Fibroblast of mammary gland (primary cell): ENCODE measurements at regions not wholly inside any gene's neighbourhood (a gene's known extent, or its start where the extent isn't known, plus 50 kb on each side); places are given as distances from the start of the nearest gene placed in this dataset.

ENCODE experiments used
- DNase-seq: peaks from one replicate; pipeline ENCODE4 v3.0.0-alpha.2; 2010; ENCODE audit warnings: low read depth
- H3K4me3 ChIP-seq: 2 replicates; pipeline ENCODE4 v1.5.1; 2011; ENCODE audit warnings: low read depth, mild to moderate bottlenecking, low read length, moderate library complexity; ENCODE audit not compliant: control insufficient read depth
- CTCF ChIP-seq: conservative IDR thresholded peaks from 2 replicates; pipeline ENCODE4 v1.5.1; 2011; ENCODE audit warnings: low read depth, low read length, inconsistent platforms; ENCODE audit not compliant: control insufficient read depth, insufficient read depth

DNA sequence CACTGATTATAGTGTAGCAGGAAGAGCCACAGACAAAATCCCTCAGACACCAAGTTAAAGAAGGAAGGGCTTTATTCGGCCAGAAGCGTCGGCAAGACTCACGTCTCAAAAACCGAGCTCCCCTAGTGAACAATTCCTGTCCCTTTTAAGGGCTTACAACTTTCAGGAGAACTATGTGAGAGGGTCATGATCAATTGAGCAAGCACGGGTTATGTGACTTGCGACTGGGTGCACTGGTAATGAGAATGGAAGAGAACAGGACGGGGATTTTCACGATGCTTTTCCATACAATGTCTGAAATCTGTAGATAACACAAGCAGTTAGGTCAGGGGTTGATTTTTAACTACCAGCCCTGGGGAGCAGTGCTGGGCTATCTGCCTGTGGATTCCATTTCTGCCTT, 116.7 kb downstream of the MFAP3L start:
- DNase-seq, result no peak
- H3K4me3 ChIP-seq, result no peak overlapping the region
- TF ChIP-seq CTCF, result no peak

DNA sequence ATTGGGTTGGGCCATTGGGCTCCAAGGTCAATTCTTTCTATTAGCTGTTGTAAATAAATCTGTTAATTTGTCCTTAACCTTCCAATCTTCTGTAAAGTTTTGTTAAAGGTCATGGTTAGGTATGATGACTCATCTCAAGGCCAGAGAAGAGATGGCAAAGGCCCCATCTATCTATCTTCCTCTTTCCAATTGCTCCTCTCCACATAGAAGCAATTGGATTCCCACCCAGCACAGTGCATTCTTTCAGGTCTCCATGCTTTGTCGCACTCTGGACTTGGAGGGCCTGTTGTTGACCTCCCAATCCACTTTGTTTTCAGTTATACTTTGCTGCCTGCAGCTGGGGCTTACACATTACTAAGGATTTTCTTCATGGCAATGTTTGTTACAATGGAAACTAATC, 118.5 kb downstream of the MFAP3L start:
- DNase-seq, result no peak
- no peak overlapping the region for H3K4me3 ChIP-seq
- TF ChIP-seq CTCF, result no peak

DNA sequence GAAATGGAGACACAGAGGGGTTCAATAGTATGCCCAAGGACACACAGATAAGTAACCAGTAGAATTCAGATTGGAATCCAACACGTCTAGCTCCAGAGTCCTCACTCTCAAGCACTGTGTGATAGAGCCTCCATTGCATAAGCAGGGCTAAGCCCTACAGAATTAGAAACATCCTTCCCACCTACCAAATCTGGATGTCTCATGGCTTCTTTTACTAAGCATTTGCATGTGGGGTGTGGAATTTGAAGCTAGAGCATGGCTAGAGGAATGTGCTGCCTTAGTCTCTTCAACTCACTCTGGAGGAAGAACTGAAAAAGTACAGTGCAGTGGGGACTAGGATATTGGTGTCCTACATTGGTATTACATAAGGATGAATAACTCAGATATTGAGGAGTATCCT, 119.4 kb downstream of the MFAP3L start:
- H3K4me3 ChIP-seq, result no peak overlapping the region
- TF ChIP-seq CTCF, result no peak
- no peak for DNase-seq

- no peak for TF ChIP-seq CTCF
- no peak for DNase-seq
Measured at GRCh38 chr4:169906104-169906503, 120.1 kb downstream of the MFAP3L start.

GRCh38 chr4:169902658-169903345, 123.4 kb downstream of the MFAP3L start:
- H3K4me3 ChIP-seq, result no peak overlapping the region
- no peak for TF ChIP-seq CTCF
- no peak for DNase-seq

More at GRCh38 chr4:169906104-169906503, 120.1 kb downstream of the MFAP3L start:
- H3K4me3 ChIP-seq, result no peak overlapping the region

GRCh38 chr4:169900241-169900845, 125.9 kb downstream of the MFAP3L start:
- no peak overlapping the region for H3K4me3 ChIP-seq
- DNase-seq, result no peak
- no peak for TF ChIP-seq CTCF
